Middle frontal gyrus (tissue), 1 donor: ENCODE measurements at regions not wholly inside any gene's neighbourhood (a gene's known extent, or its start where the extent isn't known, plus 50 kb on each side); places are given as distances from the start of the nearest gene placed in this dataset.

Experiments
- DNase-seq: peaks from one replicate; pipeline ENCODE4 v3.0.0-alpha.2; 2015; ENCODE audit warnings: low spot score; ENCODE audit errors: extremely low spot score

- no peak for DNase-seq
These were observed 62.7 kb downstream of the SIK1 start for GRCh38 chr21:43364261-43364510.

- DNase-seq, result no peak
These were observed 63.2 kb downstream of the SIK1 start for GRCh38 chr21:43363506-43364260.

- no peak for DNase-seq
These were observed 64.0 kb downstream of the SIK1 start for GRCh38 chr21:43362915-43363314.

GRCh38 chr21:43362321-43362791 lies 64.6 kb downstream of the SIK1 start:
- no peak for DNase-seq

GRCh38 chr21:43361493-43362296 lies 65.2 kb downstream of the SIK1 start:
- no peak for DNase-seq

- DNase-seq, result no peak
These were observed 65.8 kb downstream of the SIK1 start for GRCh38 chr21:43361127-43361492.

- no peak for DNase-seq
These were observed 66.3 kb downstream of the SIK1 start for GRCh38 chr21:43360441-43361126.

GRCh38 chr21:43358940-43359822 lies 67.8 kb downstream of the SIK1 start:
- no peak for DNase-seq

- DNase-seq, result no peak
These were observed 69.1 kb downstream of the SIK1 start for GRCh38 chr21:43357715-43358430.

- DNase-seq, result no peak
These were observed 71.0 kb downstream of the SIK1 start for GRCh38 chr21:43355925-43356289.

- DNase-seq, result no peak
These were observed 71.5 kb downstream of the SIK1 start for GRCh38 chr21:43355266-43355924.

GRCh38 chr21:43354666-43355065 lies 72.3 kb downstream of the SIK1 start:
- DNase-seq, result no peak

GRCh38 chr21:43354026-43354420 lies 72.9 kb downstream of the SIK1 start:
- DNase-seq, result no peak

- DNase-seq, result no peak
These were observed 73.5 kb downstream of the SIK1 start for GRCh38 chr21:43353282-43354025.

- DNase-seq, result no peak
These were observed 74.2 kb downstream of the SIK1 start for GRCh38 chr21:43352568-43353281.

GRCh38 chr21:43352154-43352537 lies 74.8 kb downstream of the SIK1 start:
- DNase-seq, result no peak

- no peak for DNase-seq
These were observed 75.3 kb downstream of the SIK1 start for GRCh38 chr21:43351501-43352153.

GRCh38 chr21:43349644-43350043 lies 77.3 kb downstream of the SIK1 start:
- DNase-seq, result no peak
